HepG2 (cell line): ENCODE measurements at regions not wholly inside any gene's neighbourhood (a gene's known extent, or its start where the extent isn't known, plus 50 kb on each side); places are given as distances from the start of the nearest gene placed in this dataset.

Experiments
- MZF1 ChIP-seq: sonication (generic); formaldehyde crosslinking; IDR thresholded peaks from 2 replicates; pipeline ENCODE4 v1.8.1; 2023; ENCODE audit warnings: mild to moderate bottlenecking, missing genetic modification reagents, borderline replicate concordance
- PHF8 ChIP-seq: sonication (generic); formaldehyde crosslinking; IDR thresholded peaks from 2 replicates; pipeline ENCODE4 v1.5.0; 2020; ENCODE audit warnings: missing genetic modification reagents
- WIZ ChIP-seq: sonication (generic); formaldehyde crosslinking; IDR thresholded peaks from 2 replicates; pipeline ENCODE4 v1.5.1; 2020; ENCODE audit warnings: mild to moderate bottlenecking, missing genetic modification reagents
- YY1 ChIP-seq: IDR thresholded peaks from 2 replicates; pipeline ENCODE4 v1.6.1; 2011; ENCODE audit warnings: low read length, low read depth, moderate library complexity, mild to moderate bottlenecking; ENCODE audit not compliant: insufficient read depth, insufficient replicate concordance
- ZFP90 ChIP-seq: sonication (generic); formaldehyde crosslinking; IDR thresholded peaks from 2 replicates; pipeline ENCODE4 v1.8.0; 2022; ENCODE audit warnings: missing genetic modification reagents, mild to moderate bottlenecking, inconsistent platforms, borderline replicate concordance
- ZNF318 ChIP-seq: sonication (generic); formaldehyde crosslinking; IDR thresholded peaks from 2 replicates; pipeline ENCODE4 v1.4.0; 2020; ENCODE audit warnings: mild to moderate bottlenecking, missing genetic modification reagents
- ZNF468 ChIP-seq: sonication (generic); formaldehyde crosslinking; IDR thresholded peaks from 2 replicates; pipeline ENCODE4 v1.8.0; 2022; ENCODE audit warnings: mild to moderate bottlenecking, moderate library complexity, missing genetic modification reagents
- ZNF570 ChIP-seq: sonication (generic); formaldehyde crosslinking; IDR thresholded peaks from 2 replicates; pipeline ENCODE4 v1.4.0; 2020; ENCODE audit warnings: mild to moderate bottlenecking, missing genetic modification reagents, borderline replicate concordance
- ZNF572 ChIP-seq: sonication (generic); formaldehyde crosslinking; IDR thresholded peaks from 2 replicates; pipeline ENCODE4 v1.5.1; 2020; ENCODE audit warnings: mild to moderate bottlenecking, missing genetic modification reagents
- ZNF598 ChIP-seq: sonication (generic); formaldehyde crosslinking; IDR thresholded peaks from 2 replicates; pipeline ENCODE4 v1.5.1; 2020; ENCODE audit warnings: mild to moderate bottlenecking, missing genetic modification reagents, borderline replicate concordance
- ZNF776 ChIP-seq: sonication (generic); formaldehyde crosslinking; IDR thresholded peaks from 2 replicates; pipeline ENCODE4 v1.4.0; 2020; ENCODE audit warnings: mild to moderate bottlenecking, missing genetic modification reagents
- ZSCAN25 ChIP-seq: sonication (generic); formaldehyde crosslinking; IDR thresholded peaks from 2 replicates; pipeline ENCODE4 v1.8.0; 2022; ENCODE audit warnings: mild to moderate bottlenecking, missing genetic modification reagents
- TF ChIP-seq, protein P1 (sequence below): sonication (generic); formaldehyde crosslinking; IDR thresholded peaks from 2 replicates; pipeline ENCODE4 v1.5.0; 2020; ENCODE audit warnings: mild to moderate bottlenecking, missing genetic modification reagents, moderate library complexity

GRCh38 chr7:69049326-69049725, 548.9 kb upstream of the AUTS2 start:
- TF ChIP-seq PHF8 (no peak), WIZ (CRISPR knock-in tag) (no peak), ZNF572 (CRISPR knock-in tag) (no peak), YY1 (no peak), ZNF598 (CRISPR knock-in tag) (no peak), ZNF776 (CRISPR knock-in tag) (no peak), ZNF468 (no peak), ZNF570 (CRISPR knock-in tag) (no peak), ZSCAN25 (CRISPR knock-in tag) (no peak), ZNF318 (no peak), ZFP90 (CRISPR knock-in tag) (no peak), MZF1 (CRISPR knock-in tag) (no peak)
- TF ChIP-seq, protein P1, sequence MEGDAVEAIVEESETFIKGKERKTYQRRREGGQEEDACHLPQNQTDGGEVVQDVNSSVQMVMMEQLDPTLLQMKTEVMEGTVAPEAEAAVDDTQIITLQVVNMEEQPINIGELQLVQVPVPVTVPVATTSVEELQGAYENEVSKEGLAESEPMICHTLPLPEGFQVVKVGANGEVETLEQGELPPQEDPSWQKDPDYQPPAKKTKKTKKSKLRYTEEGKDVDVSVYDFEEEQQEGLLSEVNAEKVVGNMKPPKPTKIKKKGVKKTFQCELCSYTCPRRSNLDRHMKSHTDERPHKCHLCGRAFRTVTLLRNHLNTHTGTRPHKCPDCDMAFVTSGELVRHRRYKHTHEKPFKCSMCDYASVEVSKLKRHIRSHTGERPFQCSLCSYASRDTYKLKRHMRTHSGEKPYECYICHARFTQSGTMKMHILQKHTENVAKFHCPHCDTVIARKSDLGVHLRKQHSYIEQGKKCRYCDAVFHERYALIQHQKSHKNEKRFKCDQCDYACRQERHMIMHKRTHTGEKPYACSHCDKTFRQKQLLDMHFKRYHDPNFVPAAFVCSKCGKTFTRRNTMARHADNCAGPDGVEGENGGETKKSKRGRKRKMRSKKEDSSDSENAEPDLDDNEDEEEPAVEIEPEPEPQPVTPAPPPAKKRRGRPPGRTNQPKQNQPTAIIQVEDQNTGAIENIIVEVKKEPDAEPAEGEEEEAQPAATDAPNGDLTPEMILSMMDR (CRISPR knock-in tag) = no peak
